ENCODE measurements at regions not wholly inside any gene's neighbourhood (a gene's known extent, or its start where the extent isn't known, plus 50 kb on each side); places are given as distances from the start of the nearest gene placed in this dataset.

DNA sequence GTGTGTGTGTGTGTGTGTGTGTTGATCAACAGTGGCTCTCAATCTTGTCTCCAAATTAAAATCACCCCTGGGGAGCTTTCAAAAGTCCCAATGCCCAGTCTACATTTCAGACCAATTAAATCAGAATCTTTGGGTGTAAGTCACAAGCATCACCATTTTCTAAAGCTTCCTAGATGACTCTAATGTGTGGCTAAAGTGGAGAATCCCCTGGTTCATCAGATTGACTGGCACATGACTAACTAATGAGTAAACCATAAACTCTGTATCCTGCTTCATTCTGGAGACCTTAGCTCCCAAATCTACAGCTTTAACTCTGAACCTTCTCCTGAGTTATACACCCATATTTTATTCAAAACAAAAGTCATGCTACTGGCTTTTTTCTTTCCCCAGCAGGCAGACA, 131.3 kb downstream of the SUCLA2 start:
- no peak for DNase-seq
- Histone ChIP-seq H3K4me1 (no peaks in the 10 kb centered on the region), H3K4me3 (no peak overlapping the region), H3K9me3 (peaks cover 0 to 6% (median 0%) of the 10 kb centered on the region in 4 donors), H3K36me3 (no peaks in the 10 kb centered on the region), H3K27ac (no peak overlapping the region), H3K27me3 (no peaks in the 10 kb centered on the region)
- intact Hi-C loops (cut with DNase I) = no loop called here
- TF ChIP-seq POLR2A (IDR thresholded peaks at IDR 0.05) (no peak), POLR2AphosphoS5 (IDR thresholded peaks at IDR 0.05) (no peak), EP300 (IDR thresholded peaks at IDR 0.05) (no peak)
- TF ChIP-seq, protein P1, sequence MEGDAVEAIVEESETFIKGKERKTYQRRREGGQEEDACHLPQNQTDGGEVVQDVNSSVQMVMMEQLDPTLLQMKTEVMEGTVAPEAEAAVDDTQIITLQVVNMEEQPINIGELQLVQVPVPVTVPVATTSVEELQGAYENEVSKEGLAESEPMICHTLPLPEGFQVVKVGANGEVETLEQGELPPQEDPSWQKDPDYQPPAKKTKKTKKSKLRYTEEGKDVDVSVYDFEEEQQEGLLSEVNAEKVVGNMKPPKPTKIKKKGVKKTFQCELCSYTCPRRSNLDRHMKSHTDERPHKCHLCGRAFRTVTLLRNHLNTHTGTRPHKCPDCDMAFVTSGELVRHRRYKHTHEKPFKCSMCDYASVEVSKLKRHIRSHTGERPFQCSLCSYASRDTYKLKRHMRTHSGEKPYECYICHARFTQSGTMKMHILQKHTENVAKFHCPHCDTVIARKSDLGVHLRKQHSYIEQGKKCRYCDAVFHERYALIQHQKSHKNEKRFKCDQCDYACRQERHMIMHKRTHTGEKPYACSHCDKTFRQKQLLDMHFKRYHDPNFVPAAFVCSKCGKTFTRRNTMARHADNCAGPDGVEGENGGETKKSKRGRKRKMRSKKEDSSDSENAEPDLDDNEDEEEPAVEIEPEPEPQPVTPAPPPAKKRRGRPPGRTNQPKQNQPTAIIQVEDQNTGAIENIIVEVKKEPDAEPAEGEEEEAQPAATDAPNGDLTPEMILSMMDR (IDR thresholded peaks at IDR 0.05) = no peak

DNA sequence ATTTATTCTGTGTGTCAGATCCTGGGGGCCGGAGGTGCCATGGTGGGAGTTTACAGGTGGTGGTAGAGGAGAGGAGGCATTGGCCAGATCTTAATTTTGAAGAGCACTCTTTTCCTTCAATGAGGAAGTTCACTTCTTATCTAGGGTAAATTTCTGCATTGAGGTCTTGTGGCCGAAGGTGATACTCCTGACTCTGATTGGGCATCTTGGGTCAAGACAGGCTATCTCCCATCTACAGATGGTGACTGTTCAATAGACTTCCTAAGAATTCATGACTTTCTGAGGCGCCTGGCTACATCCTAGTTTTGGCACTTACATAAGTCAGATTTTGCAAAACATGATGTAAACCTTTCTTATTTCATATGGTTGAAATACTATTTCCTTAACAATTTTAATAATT, 135.2 kb downstream of the SUCLA2 start:
- no peak overlapping the region for H3K27ac ChIP-seq
- no peaks in the 10 kb centered on the region for H3K27me3 ChIP-seq
- 52 to 69% methylated on average over 3 of the region's 3 CpGs for WGBS, 2 donors
- H3K9me3 ChIP-seq = no peaks in the 10 kb centered on the region
- no peaks in the 10 kb centered on the region for H3K4me1 ChIP-seq
- no peak for TF ChIP-seq EP300 (IDR thresholded peaks at IDR 0.05)
- TF ChIP-seq, protein P1 (IDR thresholded peaks at IDR 0.05) = no peak
- no peak for TF ChIP-seq POLR2AphosphoS5 (IDR thresholded peaks at IDR 0.05)
- no peak for TF ChIP-seq POLR2A (IDR thresholded peaks at IDR 0.05)
- no peaks in the 10 kb centered on the region for H3K36me3 ChIP-seq
- no peak overlapping the region for H3K4me3 ChIP-seq
- intact Hi-C loops (cut with DNase I) = no loop called here
- no peak for DNase-seq

DNA sequence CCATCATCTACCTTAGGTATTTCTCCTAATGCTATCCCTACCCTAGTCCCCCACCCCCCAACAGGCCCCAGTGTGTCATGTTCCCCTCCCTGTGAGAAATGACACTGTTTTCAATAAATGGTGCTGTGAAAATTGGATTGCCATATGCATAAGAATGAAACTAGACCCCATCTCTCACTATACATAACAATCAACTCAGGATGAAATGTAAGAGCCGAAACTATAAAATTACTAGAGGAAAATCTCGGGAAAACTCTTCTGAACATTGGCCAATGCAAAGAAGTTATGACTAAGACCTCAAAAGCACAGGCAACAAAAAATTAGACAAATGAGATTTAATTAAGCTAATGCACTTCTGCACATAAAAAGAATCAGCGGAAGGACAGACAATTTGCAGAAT, 138.2 kb downstream of the SUCLA2 start:
- Histone ChIP-seq H3K9me3 (no peaks in the 10 kb centered on the region), H3K36me3 (no peaks in the 10 kb centered on the region), H3K27ac (no peak overlapping the region), H3K4me3 (no peak overlapping the region), H3K4me1 (no peaks in the 10 kb centered on the region), H3K27me3 (no peaks in the 10 kb centered on the region)
- 86 to 94% methylated on average over 3 of the region's 3 CpGs for WGBS, 2 donors
- TF ChIP-seq EP300 (IDR thresholded peaks at IDR 0.05) (no peak), POLR2A (IDR thresholded peaks at IDR 0.05) (no peak), POLR2AphosphoS5 (IDR thresholded peaks at IDR 0.05) (no peak)
- TF ChIP-seq, protein P1 (IDR thresholded peaks at IDR 0.05) = no peak
- no peak for DNase-seq
- intact Hi-C loops (cut with DNase I) = no loop called here

DNA sequence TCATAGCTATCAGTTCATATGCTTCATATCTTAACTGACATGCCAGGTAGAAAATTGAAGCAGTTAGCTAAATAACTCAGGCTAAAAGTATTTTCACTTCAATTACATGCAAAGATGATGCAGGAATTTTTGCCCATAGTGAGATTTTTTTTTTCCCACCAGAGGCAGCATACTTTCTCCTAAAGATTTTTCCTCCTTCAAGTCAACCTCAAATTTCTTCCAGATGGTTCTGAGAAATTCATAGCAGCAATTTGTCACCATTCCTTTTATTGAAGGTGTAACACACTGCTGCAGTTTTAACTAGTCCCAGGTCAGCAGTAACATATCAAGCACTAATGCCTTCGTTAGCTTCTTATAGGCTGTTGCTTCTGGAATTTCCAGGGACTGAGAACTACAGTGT, 141.9 kb downstream of the SUCLA2 start:
- Histone ChIP-seq H3K27me3 (no peaks in the 10 kb centered on the region), H3K27ac (no peak overlapping the region), H3K4me3 (no peak overlapping the region), H3K36me3 (no peaks in the 10 kb centered on the region), H3K9me3 (no peaks in the 10 kb centered on the region), H3K4me1 (no peaks in the 10 kb centered on the region)
- intact Hi-C loops (cut with DNase I) = no loop called here
- 67 to 69% methylated on average over 1 of the region's 1 CpG for WGBS, 2 donors
- TF ChIP-seq POLR2AphosphoS5 (IDR thresholded peaks at IDR 0.05) = no peak
- no peak for TF ChIP-seq POLR2A (IDR thresholded peaks at IDR 0.05)
- TF ChIP-seq EP300 (IDR thresholded peaks at IDR 0.05) = no peak
- TF ChIP-seq, protein P1 (IDR thresholded peaks at IDR 0.05) = no peak
- DNase-seq = no peak

Measured in sigmoid colon (tissue), 6 donors.